HG03280 (cell line): ENCODE measurements at regions not wholly inside any gene's neighbourhood (a gene's known extent, or its start where the extent isn't known, plus 50 kb on each side); places are given as distances from the start of the nearest gene placed in this dataset.

ENCODE experiments used
- ATAC-seq: cut with Tn5 transposase; IDR thresholded peaks from one replicate; pipeline ENCODE4 v1.9.1; 2021; ENCODE audit warnings: mild to moderate bottlenecking, moderate library complexity; ENCODE audit not compliant: unreplicated experiment

GRCh38 chr1:55951291-55951690, 628.1 kb downstream of the PLPP3 start:
- no peak for ATAC-seq

- no peak for ATAC-seq
Observed at GRCh38 chr1:55947446-55947845, 631.9 kb downstream of the PLPP3 start.

GRCh38 chr1:55943721-55944435, 635.5 kb downstream of the PLPP3 start:
- no peak for ATAC-seq

- ATAC-seq, result no peak
Observed at GRCh38 chr1:55943012-55943411, 636.4 kb downstream of the PLPP3 start.

GRCh38 chr1:55939866-55940265, 639.5 kb downstream of the PLPP3 start:
- no peak for ATAC-seq

- no peak for ATAC-seq
Observed at GRCh38 chr1:55938861-55939260, 640.5 kb downstream of the PLPP3 start.

GRCh38 chr1:55938376-55938850, 641.0 kb downstream of the PLPP3 start:
- ATAC-seq, result no peak

- no peak for ATAC-seq
Observed at GRCh38 chr1:55937840-55938375, 641.5 kb downstream of the PLPP3 start.

- no peak for ATAC-seq
Observed at GRCh38 chr1:55935236-55935635, 644.1 kb downstream of the PLPP3 start.

- no peak for ATAC-seq
Observed at GRCh38 chr1:55932402-55932801, 647.0 kb downstream of the PLPP3 start.

GRCh38 chr1:55931081-55931940, 648.1 kb downstream of the PLPP3 start:
- ATAC-seq, result no peak

GRCh38 chr1:55929652-55930051, 649.7 kb downstream of the PLPP3 start:
- ATAC-seq, result no peak

- no peak for ATAC-seq
Observed at GRCh38 chr1:55928576-55928975, 650.8 kb downstream of the PLPP3 start.

GRCh38 chr1:55927702-55928290, 651.6 kb downstream of the PLPP3 start:
- ATAC-seq, result no peak

GRCh38 chr1:55926906-55927471, 652.4 kb downstream of the PLPP3 start:
- ATAC-seq, result no peak

- no peak for ATAC-seq
Observed at GRCh38 chr1:55916907-55917306, 662.5 kb downstream of the PLPP3 start.

GRCh38 chr1:55916481-55916880, 662.9 kb downstream of the PLPP3 start:
- ATAC-seq, result no peak

- ATAC-seq, result no peak
Observed at GRCh38 chr1:55913565-55913964, 665.8 kb downstream of the PLPP3 start.

GRCh38 chr1:55912438-55912837, 666.9 kb downstream of the PLPP3 start:
- ATAC-seq, result no peak

GRCh38 chr1:55904541-55904940, 674.8 kb downstream of the PLPP3 start:
- no peak for ATAC-seq

- ATAC-seq, result no peak
Observed at GRCh38 chr1:55898181-55898580, 681.2 kb downstream of the PLPP3 start.
